Upper lobe of left lung (tissue), 4 donors: ENCODE measurements at regions not wholly inside any gene's neighbourhood (a gene's known extent, or its start where the extent isn't known, plus 50 kb on each side); places are given as distances from the start of the nearest gene placed in this dataset.
"Not testable (repeated sequence)": the region's sequence is repeated elsewhere in the genome, so short reads cannot be mapped to it uniquely, and the experiment has no call there.

Experiments used
- EP300 ChIP-seq, 4 donors: sonication (generic); formaldehyde crosslinking; IDR thresholded peaks; one replicate each; pipeline ENCODE4 v1.5.1; 2017; ENCODE audit warnings: antibody characterized with exemption in 4 of 4, control low read depth in 2 of 4
- POLR2A ChIP-seq, 4 donors: fragments of 450-650 bp; IDR thresholded peaks; one replicate each; pipeline ENCODE4 v1.5.1; 2016 to 2017; ENCODE audit warnings: antibody characterized with exemption in 4 of 4, mild to moderate bottlenecking in 2 of 4
- POLR2AphosphoS5 ChIP-seq, 2 donors: sonication (generic); formaldehyde crosslinking; IDR thresholded peaks; one replicate each; pipeline ENCODE4 v1.5.1; 2017; ENCODE audit warnings: antibody characterized with exemption in 2 of 2
- TF ChIP-seq, protein P1 (sequence below), 6 experiments: fragments of 450-650 bp in 4 of 6; fragments of 200-600 bp in 2 of 6; sonication (generic) in 2 of 6; IDR thresholded peaks; one replicate each; pipeline ENCODE4 v1.5.1; 2016 to 2019; ENCODE audit warnings: antibody characterized with exemption in 6 of 6

DNA sequence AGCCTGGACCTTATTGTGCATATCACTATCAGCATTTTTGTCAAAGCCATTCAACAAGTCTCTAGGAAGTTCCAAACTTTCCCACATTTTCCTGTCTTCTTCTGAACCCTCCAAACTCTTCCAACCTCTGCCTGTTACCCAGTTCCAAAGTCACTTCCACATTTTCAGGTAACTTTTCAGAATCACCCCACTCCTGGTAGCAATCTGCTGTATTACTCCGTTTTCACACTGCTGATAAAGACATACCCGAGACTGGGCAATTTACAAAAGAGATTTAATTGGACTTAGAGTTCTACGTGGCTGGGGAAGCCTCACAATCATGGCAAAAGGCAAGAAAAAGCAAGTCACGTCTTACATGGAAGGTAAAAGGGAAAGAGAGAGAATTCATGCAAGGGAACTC lies 293.4 kb downstream of the C11orf87 start:
- TF ChIP-seq, protein P1, sequence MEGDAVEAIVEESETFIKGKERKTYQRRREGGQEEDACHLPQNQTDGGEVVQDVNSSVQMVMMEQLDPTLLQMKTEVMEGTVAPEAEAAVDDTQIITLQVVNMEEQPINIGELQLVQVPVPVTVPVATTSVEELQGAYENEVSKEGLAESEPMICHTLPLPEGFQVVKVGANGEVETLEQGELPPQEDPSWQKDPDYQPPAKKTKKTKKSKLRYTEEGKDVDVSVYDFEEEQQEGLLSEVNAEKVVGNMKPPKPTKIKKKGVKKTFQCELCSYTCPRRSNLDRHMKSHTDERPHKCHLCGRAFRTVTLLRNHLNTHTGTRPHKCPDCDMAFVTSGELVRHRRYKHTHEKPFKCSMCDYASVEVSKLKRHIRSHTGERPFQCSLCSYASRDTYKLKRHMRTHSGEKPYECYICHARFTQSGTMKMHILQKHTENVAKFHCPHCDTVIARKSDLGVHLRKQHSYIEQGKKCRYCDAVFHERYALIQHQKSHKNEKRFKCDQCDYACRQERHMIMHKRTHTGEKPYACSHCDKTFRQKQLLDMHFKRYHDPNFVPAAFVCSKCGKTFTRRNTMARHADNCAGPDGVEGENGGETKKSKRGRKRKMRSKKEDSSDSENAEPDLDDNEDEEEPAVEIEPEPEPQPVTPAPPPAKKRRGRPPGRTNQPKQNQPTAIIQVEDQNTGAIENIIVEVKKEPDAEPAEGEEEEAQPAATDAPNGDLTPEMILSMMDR (IDR thresholded peaks at IDR 0.05): not testable (repeated sequence)
- not testable (repeated sequence) for TF ChIP-seq POLR2A, EP300, POLR2AphosphoS5 (IDR thresholded peaks at IDR 0.05)
